ENCODE measurements at regions not wholly inside any gene's neighbourhood (a gene's known extent, or its start where the extent isn't known, plus 50 kb on each side); places are given as distances from the start of the nearest gene placed in this dataset.
"Not testable (repeated sequence)": the region's sequence is repeated elsewhere in the genome, so short reads cannot be mapped to it uniquely, and the experiment has no call there.

GRCh38 chr2:63740943-63741342 lies 100.8 kb upstream of the UGP2 start:
- DNase-seq = no peak

GRCh38 chr2:63741884-63742579 lies 99.7 kb upstream of the UGP2 start:
- no peak for DNase-seq

GRCh38 chr2:63742580-63742976 lies 99.1 kb upstream of the UGP2 start:
- DNase-seq = no peak

- no peak for DNase-seq
Observed at GRCh38 chr2:63743170-63743981, 98.3 kb upstream of the UGP2 start.

- no peak for DNase-seq
Observed at GRCh38 chr2:63743982-63744966, 97.4 kb upstream of the UGP2 start.

- not testable (repeated sequence) for DNase-seq
Observed at GRCh38 chr2:63746548-63746947, 95.1 kb upstream of the UGP2 start.

- no peak for DNase-seq
Observed at GRCh38 chr2:63751901-63752300, 89.8 kb upstream of the UGP2 start.

GRCh38 chr2:63755216-63755615 lies 86.5 kb upstream of the UGP2 start:
- no peak for DNase-seq

GRCh38 chr2:63755965-63756364 lies 85.7 kb upstream of the UGP2 start:
- DNase-seq = no peak

GRCh38 chr2:63763391-63763941 lies 78.2 kb upstream of the UGP2 start:
- DNase-seq = no peak

- no peak for DNase-seq
Observed at GRCh38 chr2:63764630-63765029, 77.1 kb upstream of the UGP2 start.

GRCh38 chr2:63765117-63765516 lies 76.6 kb upstream of the UGP2 start:
- no peak for DNase-seq

- no peak for DNase-seq
Observed at GRCh38 chr2:63767307-63767706, 74.4 kb upstream of the UGP2 start.

GRCh38 chr2:63768051-63768450 lies 73.6 kb upstream of the UGP2 start:
- DNase-seq = no peak

- DNase-seq = no peak
Observed at GRCh38 chr2:63769915-63770314, 71.8 kb upstream of the UGP2 start.

- no peak for DNase-seq
Observed at GRCh38 chr2:63772061-63772460, 69.6 kb upstream of the UGP2 start.

- DNase-seq = no peak
Observed at GRCh38 chr2:63775191-63775590, 66.5 kb upstream of the UGP2 start.

- DNase-seq = no peak
Observed at GRCh38 chr2:63776382-63776781, 65.3 kb upstream of the UGP2 start.

GRCh38 chr2:63777816-63778215 lies 63.9 kb upstream of the UGP2 start:
- DNase-seq = no peak

GRCh38 chr2:63778391-63778790 lies 63.3 kb upstream of the UGP2 start:
- no peak for DNase-seq

GRCh38 chr2:63780518-63781155 lies 61.1 kb upstream of the UGP2 start:
- DNase-seq = no peak

GRCh38 chr2:63784461-63784860 lies 57.2 kb upstream of the UGP2 start:
- no peak for DNase-seq

Data from activated CD4-positive, alpha-beta T cell treated with anti-CD3 and anti-CD28 coated beads for 4 hours (primary cell).